ENCODE measurements at regions not wholly inside any gene's neighbourhood (a gene's known extent, or its start where the extent isn't known, plus 50 kb on each side); places are given as distances from the start of the nearest gene placed in this dataset.

GRCh38 chr7:10731253-10731773 lies 242.4 kb upstream of the PHF14 start:
- H3K27me3 ChIP-seq, result no peaks in the 10 kb centered on the region
- no peak for DNase-seq (ENCODE audit: low read depth in 1 of 2, low spot score in 1 of 2)
- no peaks in the 10 kb centered on the region for H3K36me3 ChIP-seq
- TF ChIP-seq CTCF (IDR thresholded peaks at IDR 0.05; ENCODE audit: low read depth, low read length), result no peak
- H3K4me1 ChIP-seq (ENCODE audit: low read depth), result no peaks in the 10 kb centered on the region
- no peak overlapping the region for H3K27ac ChIP-seq
- no peak overlapping the region for H3K4me3 ChIP-seq
- no peaks in the 10 kb centered on the region for H3K9me3 ChIP-seq (ENCODE audit: low read depth)

- Histone ChIP-seq H3K27me3 (no peaks in the 10 kb centered on the region), H3K9me3 (ENCODE audit: low read depth) (no peaks in the 10 kb centered on the region), H3K36me3 (no peaks in the 10 kb centered on the region), H3K4me3 (no peak overlapping the region), H3K4me1 (ENCODE audit: low read depth) (no peaks in the 10 kb centered on the region), H3K27ac (no peak overlapping the region)
- TF ChIP-seq CTCF (IDR thresholded peaks at IDR 0.05; ENCODE audit: low read depth, low read length), result no peak
- no peak for DNase-seq (ENCODE audit: low read depth in 1 of 2, low spot score in 1 of 2)
Observed at GRCh38 chr7:10733747-10734146, 239.9 kb upstream of the PHF14 start.

GRCh38 chr7:10734595-10734994 lies 239.1 kb upstream of the PHF14 start:
- no peak for DNase-seq (ENCODE audit: low read depth in 1 of 2, low spot score in 1 of 2)
- Histone ChIP-seq H3K36me3 (no peaks in the 10 kb centered on the region), H3K27ac (no peak overlapping the region), H3K4me3 (no peak overlapping the region), H3K4me1 (ENCODE audit: low read depth) (no peaks in the 10 kb centered on the region), H3K9me3 (ENCODE audit: low read depth) (no peaks in the 10 kb centered on the region), H3K27me3 (no peaks in the 10 kb centered on the region)
- TF ChIP-seq CTCF (IDR thresholded peaks at IDR 0.05; ENCODE audit: low read depth, low read length), result no peak

GRCh38 chr7:10739401-10739800 lies 234.3 kb upstream of the PHF14 start:
- no peak overlapping the region for H3K4me3 ChIP-seq
- no peak overlapping the region for H3K27ac ChIP-seq
- H3K36me3 ChIP-seq, result no peaks in the 10 kb centered on the region
- no peak for TF ChIP-seq CTCF (IDR thresholded peaks at IDR 0.05; ENCODE audit: low read depth, low read length)
- H3K27me3 ChIP-seq, result no peaks in the 10 kb centered on the region
- no peak for DNase-seq (ENCODE audit: low read depth in 1 of 2, low spot score in 1 of 2)
- no peaks in the 10 kb centered on the region for H3K4me1 ChIP-seq (ENCODE audit: low read depth)
- H3K9me3 ChIP-seq (ENCODE audit: low read depth), result no peaks in the 10 kb centered on the region

- TF ChIP-seq CTCF (IDR thresholded peaks at IDR 0.05; ENCODE audit: low read depth, low read length), result no peak
- Histone ChIP-seq H3K4me1 (ENCODE audit: low read depth) (no peaks in the 10 kb centered on the region), H3K4me3 (no peak overlapping the region), H3K9me3 (ENCODE audit: low read depth) (no peaks in the 10 kb centered on the region), H3K27ac (no peak overlapping the region), H3K27me3 (no peaks in the 10 kb centered on the region), H3K36me3 (no peaks in the 10 kb centered on the region)
- no peak for DNase-seq (ENCODE audit: low read depth in 1 of 2, low spot score in 1 of 2)
Observed at GRCh38 chr7:10740805-10741204, 232.9 kb upstream of the PHF14 start.

- no peak for TF ChIP-seq CTCF (IDR thresholded peaks at IDR 0.05; ENCODE audit: low read depth, low read length)
Observed at GRCh38 chr7:10756981-10757380, 216.7 kb upstream of the PHF14 start.

More at GRCh38 chr7:10756981-10757380, 216.7 kb upstream of the PHF14 start:
- Histone ChIP-seq H3K27me3 (no peaks in the 10 kb centered on the region), H3K4me1 (ENCODE audit: low read depth) (no peaks in the 10 kb centered on the region), H3K4me3 (no peak overlapping the region), H3K36me3 (no peaks in the 10 kb centered on the region), H3K27ac (no peak overlapping the region), H3K9me3 (ENCODE audit: low read depth) (peaks cover 2% of the 10 kb centered on the region)
- no peak for DNase-seq (ENCODE audit: low read depth in 1 of 2, low spot score in 1 of 2)

Data from cardiac muscle cell (in vitro differentiated cells and primary cell).